ENCODE measurements at regions not wholly inside any gene's neighbourhood (a gene's known extent, or its start where the extent isn't known, plus 50 kb on each side); places are given as distances from the start of the nearest gene placed in this dataset.

GRCh38 chr5:120150770-120151169 is 313.3 kb upstream of the PRR16 start:
- TF ChIP-seq CTCF (IDR thresholded peaks at IDR 0.05; ENCODE audit: insufficient read depth, low read length, poor library complexity, severe bottlenecking), result no peak
- no peak for DNase-seq (ENCODE audit: extremely low read depth, insufficient read length)
- H3K4me3 ChIP-seq (replicated peaks; ENCODE audit: low read depth, low read length), result no peak overlapping the region
- no peaks in the 10 kb centered on the region for H3K27me3 ChIP-seq (replicated peaks; ENCODE audit: control insufficient read depth, insufficient read depth, low read length)
- no peaks in the 10 kb centered on the region for H3K36me3 ChIP-seq (ENCODE audit: control insufficient read depth, insufficient read depth, low read length)

- DNase-seq (ENCODE audit: extremely low read depth, insufficient read length), result no peak
- H3K27me3 ChIP-seq (replicated peaks; ENCODE audit: control insufficient read depth, insufficient read depth, low read length), result no peaks in the 10 kb centered on the region
- no peak overlapping the region for H3K4me3 ChIP-seq (replicated peaks; ENCODE audit: low read depth, low read length)
- no peak for TF ChIP-seq CTCF (IDR thresholded peaks at IDR 0.05; ENCODE audit: insufficient read depth, low read length, poor library complexity, severe bottlenecking)
- no peaks in the 10 kb centered on the region for H3K36me3 ChIP-seq (ENCODE audit: control insufficient read depth, insufficient read depth, low read length)
Observed at GRCh38 chr5:120151181-120151580, 312.9 kb upstream of the PRR16 start.

DNA sequence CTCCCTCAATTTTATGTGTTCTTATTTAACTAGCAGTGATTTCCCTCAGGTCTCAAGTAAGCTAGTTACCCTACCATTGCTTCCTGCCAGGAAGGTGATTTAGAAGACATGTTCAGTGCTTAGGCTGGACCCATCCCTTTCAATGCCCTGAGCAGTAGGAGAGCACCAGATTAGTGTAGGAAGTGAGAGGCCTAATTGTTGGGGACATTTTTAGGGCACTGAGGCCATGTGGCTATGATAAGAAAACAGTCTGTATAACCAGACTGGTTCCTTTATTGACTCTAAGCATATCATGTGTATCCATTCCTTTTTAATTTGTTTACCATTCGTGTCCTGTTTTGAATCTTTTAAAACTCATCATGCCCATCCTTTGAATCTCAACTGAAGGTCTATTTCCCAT is 312.3 kb upstream of the PRR16 start:
- Histone ChIP-seq H3K36me3 (ENCODE audit: control insufficient read depth, insufficient read depth, low read length) (no peaks in the 10 kb centered on the region), H3K4me3 (replicated peaks; ENCODE audit: low read depth, low read length) (no peak overlapping the region), H3K27me3 (replicated peaks; ENCODE audit: control insufficient read depth, insufficient read depth, low read length) (no peaks in the 10 kb centered on the region)
- TF ChIP-seq CTCF (IDR thresholded peaks at IDR 0.05; ENCODE audit: insufficient read depth, low read length, poor library complexity, severe bottlenecking), result no peak
- DNase-seq (ENCODE audit: extremely low read depth, insufficient read length), result no peak

- Histone ChIP-seq H3K36me3 (ENCODE audit: control insufficient read depth, insufficient read depth, low read length) (no peaks in the 10 kb centered on the region), H3K4me3 (replicated peaks; ENCODE audit: low read depth, low read length) (no peak overlapping the region), H3K27me3 (replicated peaks; ENCODE audit: control insufficient read depth, insufficient read depth, low read length) (no peaks in the 10 kb centered on the region)
- TF ChIP-seq CTCF (IDR thresholded peaks at IDR 0.05; ENCODE audit: insufficient read depth, low read length, poor library complexity, severe bottlenecking), result no peak
- DNase-seq (ENCODE audit: extremely low read depth, insufficient read length), result no peak
Observed at GRCh38 chr5:120152472-120152871, 311.6 kb upstream of the PRR16 start.

GRCh38 chr5:120152931-120153330 is 311.2 kb upstream of the PRR16 start:
- TF ChIP-seq CTCF (IDR thresholded peaks at IDR 0.05; ENCODE audit: insufficient read depth, low read length, poor library complexity, severe bottlenecking), result no peak
- DNase-seq (ENCODE audit: extremely low read depth, insufficient read length), result no peak

GRCh38 chr5:120153551-120153950 is 310.5 kb upstream of the PRR16 start:
- no peak for TF ChIP-seq CTCF (IDR thresholded peaks at IDR 0.05; ENCODE audit: insufficient read depth, low read length, poor library complexity, severe bottlenecking)
- H3K36me3 ChIP-seq (ENCODE audit: control insufficient read depth, insufficient read depth, low read length), result no peaks in the 10 kb centered on the region
- H3K27me3 ChIP-seq (replicated peaks; ENCODE audit: control insufficient read depth, insufficient read depth, low read length), result no peaks in the 10 kb centered on the region
- no peak for DNase-seq (ENCODE audit: extremely low read depth, insufficient read length)
- no peak overlapping the region for H3K4me3 ChIP-seq (replicated peaks; ENCODE audit: low read depth, low read length)

More at GRCh38 chr5:120152931-120153330, 311.2 kb upstream of the PRR16 start:
- H3K36me3 ChIP-seq (ENCODE audit: control insufficient read depth, insufficient read depth, low read length), result no peaks in the 10 kb centered on the region
- H3K4me3 ChIP-seq (replicated peaks; ENCODE audit: low read depth, low read length), result no peak overlapping the region
- H3K27me3 ChIP-seq (replicated peaks; ENCODE audit: control insufficient read depth, insufficient read depth, low read length), result no peaks in the 10 kb centered on the region

Measured in GM06990 (cell line).